HFF-Myc (cell line): ENCODE measurements at regions not wholly inside any gene's neighbourhood (a gene's known extent, or its start where the extent isn't known, plus 50 kb on each side); places are given as distances from the start of the nearest gene placed in this dataset.

Experiments
- DNase-seq: peaks from one replicate; pipeline ENCODE4 v3.0.0-alpha.2; 2011; ENCODE audit warnings: low read depth; ENCODE audit errors: extremely low read depth
- H3K4me3 ChIP-seq: replicated peaks from 2 replicates; pipeline ENCODE4 v1.5.1; 2011; ENCODE audit warnings: low read depth, mild to moderate bottlenecking, control low read depth, low read length
- CTCF ChIP-seq: IDR thresholded peaks from 2 replicates; pipeline ENCODE4 v1.5.1; 2012; ENCODE audit warnings: mild to moderate bottlenecking, low read depth, low read length, control low read depth; ENCODE audit errors: missing control alignments

GRCh38 chr5:63351164-63351563 lies 611.1 kb downstream of the HTR1A start:
- no peak for TF ChIP-seq CTCF
- DNase-seq: no peak
- no peak overlapping the region for H3K4me3 ChIP-seq

DNA sequence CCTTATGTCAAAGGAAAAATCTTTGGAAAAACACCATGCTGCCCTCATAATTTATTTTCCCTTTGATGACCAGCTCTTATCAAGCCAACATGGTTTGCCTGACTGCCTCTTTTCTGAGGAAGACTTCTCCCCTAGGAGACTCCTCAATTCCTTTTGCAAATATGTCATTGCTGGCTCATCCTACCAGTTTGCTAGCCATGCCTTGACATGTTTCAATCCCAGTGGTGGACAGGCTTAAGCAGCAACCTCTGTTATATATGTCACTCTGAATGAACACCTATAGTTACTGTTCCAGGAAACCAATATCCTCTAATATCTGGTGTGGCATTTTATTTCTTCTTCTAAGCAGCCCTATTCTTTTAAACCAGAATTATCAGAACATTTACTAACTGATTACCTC lies 615.8 kb downstream of the HTR1A start:
- no peak for TF ChIP-seq CTCF
- H3K4me3 ChIP-seq: no peak overlapping the region
- DNase-seq: no peak

DNA sequence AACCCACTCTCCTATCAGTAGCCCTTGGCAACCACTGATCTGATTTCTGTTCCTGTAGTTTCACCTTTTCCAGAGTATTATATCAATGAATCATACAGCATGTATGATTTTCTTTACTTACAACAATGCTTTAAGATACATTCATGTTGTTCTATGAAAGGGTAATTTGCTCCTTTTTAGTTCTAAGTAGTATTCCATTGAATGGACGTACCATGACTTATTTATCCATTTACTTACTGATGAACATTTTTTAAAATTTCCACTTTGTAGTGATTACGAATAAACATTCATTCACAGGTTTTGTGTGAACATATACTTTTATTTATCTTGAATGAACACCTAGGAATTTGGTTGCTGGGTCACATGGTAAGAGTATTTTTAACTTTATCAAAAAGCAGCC lies 620.8 kb downstream of the HTR1A start:
- no peak for DNase-seq
- TF ChIP-seq CTCF: no peak
- no peak overlapping the region for H3K4me3 ChIP-seq

DNA sequence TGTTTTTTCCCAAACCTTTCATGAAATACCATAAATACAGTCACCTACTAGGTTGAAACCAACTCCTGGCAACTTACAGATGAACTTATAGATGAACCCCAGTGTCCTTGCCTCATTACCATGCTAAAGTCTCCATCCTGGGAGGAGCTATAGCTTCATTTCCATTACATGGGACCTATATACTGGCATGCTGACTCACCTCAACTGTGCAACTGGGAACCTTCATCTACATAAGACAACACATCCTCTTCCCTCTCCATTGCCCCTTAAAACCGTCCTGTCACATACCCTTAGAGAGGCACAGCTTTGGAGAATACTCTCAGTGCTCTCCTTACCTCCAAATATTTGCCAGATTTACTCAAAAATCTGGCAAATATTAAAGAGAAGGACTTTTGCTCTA lies 638.3 kb downstream of the HTR1A start:
- DNase-seq: no peak
- H3K4me3 ChIP-seq: no peak overlapping the region
- TF ChIP-seq CTCF: no peak

DNA sequence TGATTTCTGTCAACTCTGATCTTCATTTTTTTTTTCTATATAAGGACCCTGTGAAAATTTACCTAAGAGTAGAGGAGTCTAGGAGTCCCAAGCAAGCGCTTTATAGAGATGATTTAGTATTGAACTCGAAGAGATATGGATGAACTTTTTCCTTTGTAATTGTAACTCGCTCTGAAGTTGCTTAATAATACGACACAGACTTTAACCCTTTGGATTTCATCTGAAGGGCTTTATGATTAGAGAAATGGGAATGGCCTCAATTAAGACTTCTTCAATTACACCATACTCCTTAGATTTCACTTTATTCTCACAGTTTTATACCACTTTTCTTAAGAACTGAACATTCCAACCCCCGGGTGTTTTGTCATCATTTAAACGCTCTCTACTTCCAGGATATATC lies 647.7 kb downstream of the HTR1A start:
- H3K4me3 ChIP-seq: no peak overlapping the region
- TF ChIP-seq CTCF: no peak

GRCh38 chr5:63310644-63311043 lies 651.6 kb downstream of the HTR1A start:
- DNase-seq: no peak
- no peak for TF ChIP-seq CTCF
- no peak overlapping the region for H3K4me3 ChIP-seq

More for the DNA sequence above, 647.7 kb downstream of the HTR1A start:
- no peak for DNase-seq

DNA sequence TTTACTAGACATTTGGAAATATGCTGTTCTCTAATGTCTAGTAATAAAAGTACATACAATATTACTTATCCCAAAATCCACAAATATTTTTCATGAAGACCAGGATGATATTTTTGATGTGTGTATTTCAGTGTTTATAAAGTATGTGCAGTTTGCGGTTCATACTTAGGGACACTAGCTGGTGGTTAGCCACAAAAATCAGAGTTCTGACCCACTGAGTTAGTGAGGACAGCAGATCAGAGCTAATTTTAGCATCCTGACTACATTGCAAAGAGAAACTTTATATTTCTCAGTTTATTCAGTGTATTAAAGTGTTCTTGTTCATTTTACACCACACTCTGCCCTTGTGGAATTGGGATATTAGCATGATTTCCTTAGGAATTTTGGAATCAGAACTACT lies 655.3 kb downstream of the HTR1A start:
- H3K4me3 ChIP-seq: no peak overlapping the region
- DNase-seq: no peak
- TF ChIP-seq CTCF: no peak
